Neural cell (in vitro differentiated cells): ENCODE measurements at regions not wholly inside any gene's neighbourhood (a gene's known extent, or its start where the extent isn't known, plus 50 kb on each side); places are given as distances from the start of the nearest gene placed in this dataset.

Source experiments
- H2AFZ ChIP-seq: fragments of 200-600, 300-800 bp; sonication (generic), shearing (Covaris generic); 2 replicates; pipeline ENCODE4 v1.6.0; 2014; ENCODE audit warnings: low read depth, mild to moderate bottlenecking, antibody characterized with exemption, low read length, moderate library complexity
- H3F3A ChIP-seq: fragments of 200-600 bp; shearing (Covaris generic); 2 replicates; pipeline ENCODE4 v1.6.1; 2016; ENCODE audit warnings: mild to moderate bottlenecking, moderate library complexity, mixed read lengths, antibody characterized with exemption, low read length; ENCODE audit not compliant: insufficient read depth, poor library complexity, severe bottlenecking
- H3K27ac ChIP-seq: fragments of 200-600, 300-800 bp; sonication (generic), shearing (Covaris generic); 2 replicates; pipeline ENCODE4 v1.5.1; 2014; ENCODE audit warnings: mild to moderate bottlenecking, low read length, moderate library complexity
- H3K27me3 ChIP-seq: fragments of 300-800, 200-600 bp; sonication (generic), shearing (Covaris generic); 2 replicates; pipeline ENCODE4 v1.6.0; 2014; ENCODE audit warnings: mild to moderate bottlenecking, low read depth, low read length, moderate library complexity; ENCODE audit not compliant: insufficient read depth
- H3K36me3 ChIP-seq: fragments of 300-800, 200-600 bp; sonication (generic), shearing (Covaris generic); 2 replicates; pipeline ENCODE4 v1.5.1; 2014; ENCODE audit warnings: mild to moderate bottlenecking, antibody characterized with exemption, low read length, moderate library complexity; ENCODE audit not compliant: insufficient read depth
- H3K4me2 ChIP-seq: fragments of 300-800, 200-600 bp; sonication (generic), shearing (Covaris generic); 2 replicates; pipeline ENCODE4 v1.6.0; 2014; ENCODE audit warnings: mild to moderate bottlenecking, low read length
- H3K4me3 ChIP-seq: fragments of 300-800, 200-600 bp; sonication (generic), shearing (Covaris generic); 2 replicates; pipeline ENCODE4 v1.5.1; 2014; ENCODE audit warnings: mild to moderate bottlenecking, low read length, moderate library complexity
- H3K79me2 ChIP-seq: fragments of 200-600 bp; shearing (Covaris generic); replicated peaks from 2 replicates; pipeline ENCODE4 v1.6.0; 2014; ENCODE audit warnings: mild to moderate bottlenecking, low read length, moderate library complexity; ENCODE audit not compliant: insufficient read depth
- H3K9ac ChIP-seq: fragments of 300-800, 200-600 bp; sonication (generic), shearing (Covaris generic); 2 replicates; pipeline ENCODE4 v1.6.1; 2016; ENCODE audit warnings: mild to moderate bottlenecking, low read length, mixed read lengths
- H3K9me2 ChIP-seq: fragments of 200-600 bp; shearing (Covaris generic); 2 replicates; pipeline ENCODE4 v1.6.1; 2016; ENCODE audit warnings: mild to moderate bottlenecking, low read length, mixed read lengths; ENCODE audit not compliant: insufficient read depth
- H3K9me3 ChIP-seq: fragments of 200-600, 300-800 bp; sonication (generic), shearing (Covaris generic); 2 replicates; pipeline ENCODE4 v1.6.1; 2016; ENCODE audit warnings: mild to moderate bottlenecking, mixed run types, low read length, moderate library complexity, mixed read lengths
- H4K20me1 ChIP-seq: fragments of 200-600 bp; shearing (Covaris generic); 2 replicates; pipeline ENCODE4 v1.6.1; 2016; ENCODE audit warnings: mild to moderate bottlenecking, mixed run types; ENCODE audit not compliant: insufficient read depth
- CTCF ChIP-seq: fragments of 450-650 bp; IDR thresholded peaks from 2 replicates; pipeline ENCODE4 v1.5.1; 2014; ENCODE audit warnings: antibody characterized with exemption, mild to moderate bottlenecking, moderate library complexity; ENCODE audit not compliant: poor library complexity, severe bottlenecking
- EP300 ChIP-seq: fragments of 450-650 bp; conservative IDR thresholded peaks from 2 replicates; pipeline ENCODE4 v1.6.1; 2014; ENCODE audit warnings: antibody characterized with exemption, mild to moderate bottlenecking, moderate library complexity; ENCODE audit not compliant: poor library complexity, severe bottlenecking
- EZH2 ChIP-seq: fragments of 200-600, 300-800 bp; shearing (Covaris generic), sonication (generic); IDR thresholded peaks from 2 replicates; pipeline ENCODE4 v1.6.1; 2014; ENCODE audit warnings: antibody characterized with exemption, low read length, borderline replicate concordance, mild to moderate bottlenecking; ENCODE audit not compliant: insufficient read depth, poor library complexity, severe bottlenecking
- MXI1 ChIP-seq: fragments of 450-650 bp; conservative IDR thresholded peaks from 2 replicates; pipeline ENCODE4 v1.6.1; 2014; ENCODE audit warnings: antibody characterized with exemption, mild to moderate bottlenecking; ENCODE audit not compliant: poor library complexity, severe bottlenecking
- POLR2AphosphoS5 ChIP-seq: IDR thresholded peaks from 2 replicates; pipeline ENCODE4 v1.6.1; 2012
- RAD21 ChIP-seq: fragments of 450-650 bp; conservative IDR thresholded peaks from 2 replicates; pipeline ENCODE4 v1.6.1; 2014; ENCODE audit warnings: antibody characterized with exemption, mild to moderate bottlenecking, moderate library complexity
- REST ChIP-seq: IDR thresholded peaks from 2 replicates; pipeline ENCODE4 v1.6.1; 2012; ENCODE audit warnings: borderline replicate concordance
- SMC3 ChIP-seq: fragments of 450-650 bp; conservative IDR thresholded peaks from 2 replicates; pipeline ENCODE4 v1.6.1; 2014; ENCODE audit warnings: antibody characterized with exemption, mild to moderate bottlenecking, moderate library complexity; ENCODE audit not compliant: poor library complexity
- TAF1 ChIP-seq: IDR thresholded peaks from 2 replicates; pipeline ENCODE4 v1.6.1; 2012; ENCODE audit warnings: low read depth

- TF ChIP-seq MXI1 (no peak), EP300 (no peak), POLR2AphosphoS5 (no peak), RAD21 (no peak), REST (no peak), SMC3 (no peak), CTCF (no peak), EZH2 (no peak)
- H4K20me1 ChIP-seq, result no peaks in the 10 kb centered on the region
- no peak overlapping the region for H3K9ac ChIP-seq
- no peaks in the 10 kb centered on the region for H3K27me3 ChIP-seq
- no peaks in the 10 kb centered on the region for H3K9me2 ChIP-seq
- no peak overlapping the region for H3K27ac ChIP-seq
- H2AFZ ChIP-seq, result no peak overlapping the region
- H3K4me2 ChIP-seq, result no peak overlapping the region
- H3K9me3 ChIP-seq, result no peaks in the 10 kb centered on the region
- H3K79me2 ChIP-seq, result no peaks in the 10 kb centered on the region
- no peaks in the 10 kb centered on the region for H3K36me3 ChIP-seq
- no peak overlapping the region for H3K4me3 ChIP-seq
- H3F3A ChIP-seq, result no peaks in the 10 kb centered on the region
Measured at GRCh38 chr6:117110737-117111136, 154.6 kb upstream of the VGLL2 start.

GRCh38 chr6:117117652-117118051 lies 147.7 kb upstream of the VGLL2 start:
- H4K20me1 ChIP-seq, result no peaks in the 10 kb centered on the region
- no peaks in the 10 kb centered on the region for H3K27me3 ChIP-seq
- no peak overlapping the region for H2AFZ ChIP-seq
- H3K9me2 ChIP-seq, result no peaks in the 10 kb centered on the region
- H3K79me2 ChIP-seq, result no peaks in the 10 kb centered on the region
- TF ChIP-seq EZH2 (no peak), POLR2AphosphoS5 (no peak), RAD21 (no peak), MXI1 (no peak), SMC3 (no peak), TAF1 (no peak), REST (no peak), CTCF (no peak), EP300 (no peak)
- H3K27ac ChIP-seq, result no peak overlapping the region
- H3K9me3 ChIP-seq, result no peaks in the 10 kb centered on the region
- H3K9ac ChIP-seq, result no peak overlapping the region
- no peak overlapping the region for H3K4me3 ChIP-seq
- H3K36me3 ChIP-seq, result no peaks in the 10 kb centered on the region
- no peak overlapping the region for H3K4me2 ChIP-seq
- no peaks in the 10 kb centered on the region for H3F3A ChIP-seq
